PFSK-1 (cell line): ENCODE measurements at regions not wholly inside any gene's neighbourhood (a gene's known extent, or its start where the extent isn't known, plus 50 kb on each side); places are given as distances from the start of the nearest gene placed in this dataset.

Experiments
- POLR2AphosphoS5 ChIP-seq: IDR thresholded peaks from 2 replicates; pipeline ENCODE4 v1.6.1; 2012; ENCODE audit warnings: low read depth, mild to moderate bottlenecking, control low read depth, low read length, moderate library complexity
- TF ChIP-seq, protein P1 (sequence below), 2 experiments: IDR thresholded peaks; 2 replicates each; pipeline versions ENCODE4 v1.6.1 to v1.8.0; 2011 to 2012; ENCODE audit warnings: low read depth in 2 of 2, low read length in 2 of 2, control low read depth in 1 of 2, inconsistent platforms in 1 of 2, mild to moderate bottlenecking in 1 of 2, moderate library complexity in 1 of 2; ENCODE audit not compliant: insufficient read depth in 1 of 2

DNA sequence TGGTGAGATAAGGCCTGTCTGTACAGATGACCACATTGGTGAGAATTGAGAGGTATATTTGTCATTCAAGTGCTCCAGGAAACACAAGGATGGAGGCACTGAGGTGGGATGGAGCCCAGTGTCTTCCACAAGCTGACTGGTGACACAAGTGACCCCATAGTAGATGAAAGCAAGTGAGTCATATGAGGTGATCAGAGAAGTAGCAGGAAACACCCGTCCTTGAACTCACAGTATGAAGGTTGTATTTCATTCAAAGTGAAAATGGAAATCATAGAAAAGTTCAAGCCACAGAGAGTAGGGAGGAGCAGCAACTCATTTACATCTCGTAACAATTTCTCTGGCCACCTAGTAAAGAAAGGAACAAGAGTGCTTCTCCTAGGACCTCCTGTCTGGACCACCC lies 609.8 kb downstream of the HS3ST4 start:
- TF ChIP-seq, protein P1, sequence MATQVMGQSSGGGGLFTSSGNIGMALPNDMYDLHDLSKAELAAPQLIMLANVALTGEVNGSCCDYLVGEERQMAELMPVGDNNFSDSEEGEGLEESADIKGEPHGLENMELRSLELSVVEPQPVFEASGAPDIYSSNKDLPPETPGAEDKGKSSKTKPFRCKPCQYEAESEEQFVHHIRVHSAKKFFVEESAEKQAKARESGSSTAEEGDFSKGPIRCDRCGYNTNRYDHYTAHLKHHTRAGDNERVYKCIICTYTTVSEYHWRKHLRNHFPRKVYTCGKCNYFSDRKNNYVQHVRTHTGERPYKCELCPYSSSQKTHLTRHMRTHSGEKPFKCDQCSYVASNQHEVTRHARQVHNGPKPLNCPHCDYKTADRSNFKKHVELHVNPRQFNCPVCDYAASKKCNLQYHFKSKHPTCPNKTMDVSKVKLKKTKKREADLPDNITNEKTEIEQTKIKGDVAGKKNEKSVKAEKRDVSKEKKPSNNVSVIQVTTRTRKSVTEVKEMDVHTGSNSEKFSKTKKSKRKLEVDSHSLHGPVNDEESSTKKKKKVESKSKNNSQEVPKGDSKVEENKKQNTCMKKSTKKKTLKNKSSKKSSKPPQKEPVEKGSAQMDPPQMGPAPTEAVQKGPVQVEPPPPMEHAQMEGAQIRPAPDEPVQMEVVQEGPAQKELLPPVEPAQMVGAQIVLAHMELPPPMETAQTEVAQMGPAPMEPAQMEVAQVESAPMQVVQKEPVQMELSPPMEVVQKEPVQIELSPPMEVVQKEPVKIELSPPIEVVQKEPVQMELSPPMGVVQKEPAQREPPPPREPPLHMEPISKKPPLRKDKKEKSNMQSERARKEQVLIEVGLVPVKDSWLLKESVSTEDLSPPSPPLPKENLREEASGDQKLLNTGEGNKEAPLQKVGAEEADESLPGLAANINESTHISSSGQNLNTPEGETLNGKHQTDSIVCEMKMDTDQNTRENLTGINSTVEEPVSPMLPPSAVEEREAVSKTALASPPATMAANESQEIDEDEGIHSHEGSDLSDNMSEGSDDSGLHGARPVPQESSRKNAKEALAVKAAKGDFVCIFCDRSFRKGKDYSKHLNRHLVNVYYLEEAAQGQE (IDR thresholded peaks at IDR 0.05; ENCODE audit: insufficient read depth in 1 of 2, low read depth in 2 of 2, low read length in 2 of 2): no peak
- TF ChIP-seq POLR2AphosphoS5: no peak
